GM12878 (cell line): ENCODE measurements at regions not wholly inside any gene's neighbourhood (a gene's known extent, or its start where the extent isn't known, plus 50 kb on each side); places are given as distances from the start of the nearest gene placed in this dataset.
"Not testable (repeated sequence)": the region's sequence is repeated elsewhere in the genome, so short reads cannot be mapped to it uniquely, and the experiment has no call there.

Source experiments
- ATAC-seq: fragments of 200-7000 bp; cut with Tn5 transposase; 3 replicates; pipeline ENCODE4 v1.9.1; 2020; ENCODE audit warnings: mild to moderate bottlenecking, moderate library complexity
- BruUV-seq: library from RNA; stranded (reverse); fragments of 400-500 nt; replicated peaks from 2 replicates; lab custom pipeline; 2021; lab: Mats Ljungman, UMichigan
- CTCF ChIA-PET: fragments of 300-600 bp; sonication (Branson Sonifier 250); formaldehyde crosslinking; extraction: SDS; loops from one replicate; lab custom pipeline; 2021; ENCODE audit warnings: inconsistent platforms; lab: Yijun Ruan, JAX
- POLR2A ChIA-PET: fragments of 350-600 bp; formaldehyde crosslinking; extraction: SDS; loops from one replicate; lab custom pipeline; 2021; ENCODE audit warnings: inconsistent platforms; lab: Charles Lee
- RAD21 ChIA-PET: fragments of 300-600 bp; sonication (Branson Sonifier 250); formaldehyde crosslinking; loops from one replicate; lab custom pipeline; 2023; ENCODE audit warnings: antibody characterized with exemption; ENCODE audit not compliant: unreplicated experiment; lab: Charles Lee
- SMC1A ChIA-PET: fragments of 300-600 bp; sonication (Branson Sonifier 250); formaldehyde crosslinking; loops from one replicate; lab custom pipeline; 2023; ENCODE audit not compliant: unreplicated experiment, uncharacterized antibody; lab: Charles Lee
- DNase-seq: peaks from one replicate; pipeline ENCODE4 v3.0.0-alpha.2; 2011; ENCODE audit warnings: low read depth, low spot score
- FAIRE-seq: peaks from 3 replicates; lab custom pipeline; 2011; peaks lifted over from hg19 to GRCh38; lab: Jason Lieb, UNC
- H2AFZ ChIP-seq: 2 replicates; pipeline ENCODE4 v1.6.0; 2011; ENCODE audit warnings: low read depth, low read length, control low read depth; ENCODE audit not compliant: control insufficient read depth
- H3K27ac ChIP-seq: 2 replicates; pipeline ENCODE4 v1.5.1; 2011; ENCODE audit warnings: control low read depth; ENCODE audit not compliant: control insufficient read depth, insufficient read depth
- H3K27me3 ChIP-seq, 2 experiments: replicated peaks in 1 of 2; 2 replicates each; pipeline versions ENCODE4 v1.6.0 to v1.6.1; 2011; ENCODE audit warnings: low read length in 1 of 2; ENCODE audit not compliant: control insufficient read depth in 2 of 2, insufficient read depth in 2 of 2
- H3K36me3 ChIP-seq, 2 experiments: 2 replicates each; pipeline ENCODE4 v1.5.1; 2011; ENCODE audit warnings: low read length in 1 of 2; ENCODE audit not compliant: control insufficient read depth in 2 of 2, insufficient read depth in 2 of 2
- H3K4me1 ChIP-seq: 2 replicates; pipeline ENCODE4 v1.6.1; 2011; ENCODE audit warnings: mild to moderate bottlenecking, low read length, moderate library complexity, mixed read lengths; ENCODE audit not compliant: control insufficient read depth, insufficient read depth
- H3K4me2 ChIP-seq: 2 replicates; pipeline ENCODE4 v1.6.0; 2011; ENCODE audit warnings: control low read depth; ENCODE audit not compliant: control insufficient read depth, insufficient read depth
- H3K4me3 ChIP-seq: fragments of 200-600 bp; sonication (generic); 2 replicates; pipeline ENCODE4 v1.5.1; 2016
- H3K79me2 ChIP-seq: 2 replicates; pipeline ENCODE4 v1.6.0; 2011; ENCODE audit warnings: low read length; ENCODE audit not compliant: control insufficient read depth, insufficient read depth
- H3K9ac ChIP-seq: 2 replicates; pipeline ENCODE4 v1.8.0; 2011; ENCODE audit warnings: low read length, control low read depth, mixed read lengths; ENCODE audit not compliant: control insufficient read depth, insufficient read depth
- H3K9me3 ChIP-seq: replicated peaks from 3 replicates; pipeline ENCODE4 v1.5.1; 2011; ENCODE audit warnings: mild to moderate bottlenecking, low read length; ENCODE audit not compliant: control insufficient read depth, insufficient read depth
- H4K20me1 ChIP-seq: 2 replicates; pipeline ENCODE4 v1.6.0; 2011; ENCODE audit not compliant: control insufficient read depth, insufficient read depth
- WGBS: methylation state at CpG from one replicate; pipeline ENCODE4 v1.1.6; 2016; ENCODE audit warnings: low lambda C conversion rate; ENCODE audit not compliant: insufficient replicate concordance, insufficient coverage; ENCODE audit errors: missing lambda C conversion rate; 5-methylcytosine and 5-hydroxymethylcytosine counted together
- in situ Hi-C: fragments of 300-500 bp; cut with MboI; formaldehyde crosslinking; loops from 9 replicates; pipeline ENCODE4 v1.14.3; 2018; ENCODE audit warnings: mixed read lengths
- intact Hi-C: fragments of 100-400 bp; cut with micrococcal nuclease; formaldehyde crosslinking; loops from one replicate; pipeline ENCODE4 v1.14.2; 2022; ENCODE audit not compliant: unreplicated experiment

DNA sequence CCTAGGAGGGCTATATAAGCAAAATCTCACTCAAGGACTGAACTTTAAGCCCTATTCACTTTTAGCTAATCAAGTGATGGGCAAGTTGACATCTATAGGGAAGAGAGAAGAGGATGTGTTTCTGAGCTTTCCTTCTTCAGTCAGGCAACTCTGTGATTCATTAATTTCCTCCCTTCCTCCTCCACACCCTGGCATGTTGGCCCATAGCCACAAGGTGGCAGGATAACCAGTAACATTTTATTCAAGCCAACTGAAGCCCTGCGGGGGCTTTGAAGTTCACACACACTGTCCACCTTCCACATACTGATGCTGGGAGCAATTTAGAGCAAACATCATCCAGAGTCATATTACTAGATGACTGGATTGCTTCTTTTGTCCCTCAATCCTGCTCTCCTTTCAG lies 111.5 kb upstream of the POTEB3 start:
- H3K4me2 ChIP-seq, intact Hi-C loops, FAIRE-seq, H3K9ac ChIP-seq, RAD21 ChIA-PET, H3K4me3 ChIP-seq, CTCF ChIA-PET, H3K79me2 ChIP-seq, POLR2A ChIA-PET, H3K9me3 ChIP-seq, H2AFZ ChIP-seq, H3K27ac ChIP-seq, H3K4me1 ChIP-seq, BruUV-seq, H4K20me1 ChIP-seq, DNase-seq, H3K36me3 ChIP-seq, SMC1A ChIA-PET, H3K27me3 ChIP-seq, in situ Hi-C loops: not testable (repeated sequence)
- WGBS: no CpG with 5 or more reads among the region's 1 CpG
- ATAC-seq: peak; percentile 86

DNA sequence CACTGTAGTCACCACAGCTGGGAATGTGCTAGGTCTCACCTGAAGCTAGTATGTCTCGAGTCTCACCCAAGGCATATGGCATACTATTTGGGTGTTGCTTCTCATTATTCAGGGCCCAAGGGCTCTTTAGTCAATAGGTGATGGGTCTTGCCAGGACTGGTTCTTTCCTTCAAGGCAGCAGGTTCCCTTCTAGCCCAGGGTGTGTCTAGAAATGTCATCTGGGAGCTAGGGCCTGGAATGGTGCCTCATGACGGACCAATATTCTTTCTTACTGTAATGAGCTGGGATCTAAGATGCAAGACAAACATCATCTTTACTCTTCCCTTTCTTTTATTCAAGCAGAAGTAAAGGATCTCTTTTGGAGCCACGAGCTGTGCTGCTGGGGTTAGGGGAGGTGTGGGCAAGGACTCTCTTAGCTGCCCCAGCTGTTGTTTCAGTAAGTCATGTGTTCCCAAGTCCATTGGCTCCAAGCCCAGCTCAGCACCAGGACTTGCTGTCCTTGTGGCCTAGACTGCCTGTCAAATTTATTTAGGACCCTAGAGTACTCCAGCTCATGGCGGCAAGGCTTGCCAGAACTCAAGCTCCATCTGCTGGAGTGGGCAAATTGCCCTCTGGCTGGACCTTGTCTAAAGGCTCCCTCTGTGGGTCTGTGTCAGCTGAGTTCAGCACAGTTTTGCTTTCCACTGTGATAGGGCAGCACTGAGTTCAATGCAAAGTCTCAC lies 106.0 kb upstream of the POTEB3 start:
- intact Hi-C loops, SMC1A ChIA-PET, in situ Hi-C loops, H2AFZ ChIP-seq, H3K27me3 ChIP-seq, ATAC-seq, BruUV-seq, H3K9me3 ChIP-seq, H3K4me2 ChIP-seq, H3K36me3 ChIP-seq, H3K79me2 ChIP-seq, FAIRE-seq, H3K4me1 ChIP-seq, DNase-seq, H3K9ac ChIP-seq, RAD21 ChIA-PET, H3K27ac ChIP-seq, H3K4me3 ChIP-seq, H4K20me1 ChIP-seq, POLR2A ChIA-PET, CTCF ChIA-PET: not testable (repeated sequence)
- WGBS: 33% methylated on average over 1 of the region's 4 CpGs

DNA sequence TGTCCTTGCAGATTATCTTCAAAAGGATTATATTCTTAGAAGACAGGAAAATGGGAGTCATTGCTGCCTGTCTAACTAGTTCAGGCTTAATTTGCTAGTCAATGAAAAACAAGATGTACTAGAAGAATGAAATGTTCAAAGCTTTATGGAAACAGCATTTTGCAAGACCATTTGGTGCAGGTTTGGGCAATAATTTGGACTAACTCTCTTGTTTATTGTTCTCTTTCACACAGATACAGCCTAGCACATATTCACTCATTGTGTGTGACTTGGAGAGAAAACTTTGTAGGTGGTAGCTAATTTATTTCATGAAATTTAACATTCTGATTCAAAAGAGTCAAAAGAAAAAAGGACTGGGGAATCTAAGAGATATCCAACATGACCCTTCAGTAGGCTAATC lies 92.5 kb upstream of the POTEB3 start:
- RAD21 ChIA-PET, intact Hi-C loops, CTCF ChIA-PET, H3K79me2 ChIP-seq, in situ Hi-C loops, SMC1A ChIA-PET, DNase-seq, ATAC-seq, H4K20me1 ChIP-seq, BruUV-seq, H3K4me1 ChIP-seq, H3K36me3 ChIP-seq, H3K4me2 ChIP-seq, H3K27ac ChIP-seq, POLR2A ChIA-PET, FAIRE-seq, H2AFZ ChIP-seq, H3K9ac ChIP-seq, H3K9me3 ChIP-seq, H3K27me3 ChIP-seq, H3K4me3 ChIP-seq: not testable (repeated sequence)

DNA sequence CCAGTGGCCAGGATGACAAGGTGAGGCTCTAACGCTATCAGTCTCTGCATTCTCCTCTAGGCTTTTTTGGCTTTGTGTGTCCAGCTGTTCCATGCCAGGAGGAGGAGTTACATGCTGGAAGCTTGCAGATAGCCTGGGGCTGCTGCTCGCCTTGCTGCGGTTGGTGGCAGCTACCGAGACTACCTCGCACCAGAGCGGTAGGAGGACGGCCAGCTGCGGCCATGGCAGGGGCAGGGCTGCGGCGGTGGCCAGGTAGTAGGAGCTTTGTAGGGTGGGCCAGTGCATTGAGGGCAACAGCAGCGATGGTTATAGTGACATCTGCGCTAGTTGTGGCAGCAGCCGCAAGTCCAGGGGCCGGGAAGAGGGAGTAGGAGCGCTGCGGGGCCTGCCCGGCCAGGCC lies 75.9 kb upstream of the POTEB3 start:
- H3K9ac ChIP-seq, H3K4me3 ChIP-seq, SMC1A ChIA-PET, H2AFZ ChIP-seq, H3K4me2 ChIP-seq, H4K20me1 ChIP-seq, H3K27me3 ChIP-seq, FAIRE-seq, H3K4me1 ChIP-seq, H3K9me3 ChIP-seq, in situ Hi-C loops, H3K79me2 ChIP-seq, BruUV-seq, DNase-seq, RAD21 ChIA-PET, H3K36me3 ChIP-seq, CTCF ChIA-PET, POLR2A ChIA-PET, H3K27ac ChIP-seq, intact Hi-C loops, ATAC-seq: not testable (repeated sequence)
- WGBS: no CpG with 5 or more reads among the region's 17 CpGs
